Activated CD4-positive, alpha-beta T cell treated with anti-CD3 and anti-CD28 coated beads, Interleukin-2, amount 10 ng/mL, durations not matched to agents 7 days and 5 days (primary cell): ENCODE measurements at regions not wholly inside any gene's neighbourhood (a gene's known extent, or its start where the extent isn't known, plus 50 kb on each side); places are given as distances from the start of the nearest gene placed in this dataset.

Experiments
- CTCF ChIA-PET: fragments of 350-600 bp; sonication (Branson Sonifier 250); formaldehyde crosslinking; loops from one replicate; lab custom pipeline; 2021; ENCODE audit warnings: antibody characterized with exemption; lab: Charles Lee
- POLR2A ChIA-PET: fragments of 350-600 bp; sonication (Branson Sonifier 250); formaldehyde crosslinking; loops from one replicate; lab custom pipeline; 2021; ENCODE audit warnings: antibody characterized with exemption; lab: Charles Lee
- DNase-seq: peaks from one replicate; pipeline ENCODE4 v3.0.0-alpha.2; 2020
- H3K27ac Mint-ChIP-seq: one replicate; pipeline ENCODE4 v1.8.0; 2021; ENCODE audit warnings: mild to moderate bottlenecking, moderate library complexity, mixed read lengths
- H3K27me3 Mint-ChIP-seq: one replicate; pipeline ENCODE4 v1.8.0; 2021; ENCODE audit warnings: mixed read lengths
- H3K36me3 Mint-ChIP-seq: one replicate; pipeline ENCODE4 v1.8.0; 2021; ENCODE audit warnings: low read depth, mixed read lengths
- H3K4me1 Mint-ChIP-seq: one replicate; pipeline ENCODE4 v1.8.0; 2021; ENCODE audit warnings: mixed read lengths
- H3K4me3 Mint-ChIP-seq: one replicate; pipeline ENCODE4 v1.8.0; 2021; ENCODE audit warnings: mild to moderate bottlenecking, moderate library complexity, mixed read lengths
- H3K9me3 Mint-ChIP-seq: one replicate; pipeline ENCODE4 v1.8.0; 2021; ENCODE audit warnings: mixed read lengths

DNA sequence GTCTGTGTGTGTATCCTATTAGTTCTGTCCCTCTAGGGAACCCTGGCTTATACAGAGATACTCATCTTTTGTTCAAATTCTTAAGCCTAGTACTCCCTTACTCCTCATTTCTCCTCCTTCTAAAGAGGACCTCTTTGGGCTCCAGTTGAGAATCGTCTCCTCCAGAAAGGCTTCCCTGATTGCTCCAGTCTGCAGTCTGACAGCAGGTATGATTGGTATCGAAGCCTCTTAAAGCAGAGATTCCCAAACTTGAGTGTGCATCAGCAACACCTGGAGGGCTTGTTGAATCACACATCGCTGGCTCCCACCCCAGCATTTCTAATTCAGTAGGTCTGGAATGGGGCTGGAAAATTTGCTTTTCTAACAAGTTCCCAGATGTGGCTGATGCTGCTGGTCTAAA lies 60.9 kb upstream of the NMNAT3 start:
- ChIA-PET CTCF (interaction anchor here (0.7 kb wide), 1 partner anchor 240 kb away, joined by 3 read pairs; no protein-coding TSS in a partner anchor), POLR2A (no interaction called here)
- DNase-seq = no peak
- H3K27ac Mint-ChIP-seq = no peak overlapping the region
- no peaks in the 10 kb centered on the region for H3K9me3 Mint-ChIP-seq
- H3K27me3 Mint-ChIP-seq = no peaks in the 10 kb centered on the region
- no peaks in the 10 kb centered on the region for H3K4me1 Mint-ChIP-seq
- no peak overlapping the region for H3K4me3 Mint-ChIP-seq
- H3K36me3 Mint-ChIP-seq = no peaks in the 10 kb centered on the region

DNA sequence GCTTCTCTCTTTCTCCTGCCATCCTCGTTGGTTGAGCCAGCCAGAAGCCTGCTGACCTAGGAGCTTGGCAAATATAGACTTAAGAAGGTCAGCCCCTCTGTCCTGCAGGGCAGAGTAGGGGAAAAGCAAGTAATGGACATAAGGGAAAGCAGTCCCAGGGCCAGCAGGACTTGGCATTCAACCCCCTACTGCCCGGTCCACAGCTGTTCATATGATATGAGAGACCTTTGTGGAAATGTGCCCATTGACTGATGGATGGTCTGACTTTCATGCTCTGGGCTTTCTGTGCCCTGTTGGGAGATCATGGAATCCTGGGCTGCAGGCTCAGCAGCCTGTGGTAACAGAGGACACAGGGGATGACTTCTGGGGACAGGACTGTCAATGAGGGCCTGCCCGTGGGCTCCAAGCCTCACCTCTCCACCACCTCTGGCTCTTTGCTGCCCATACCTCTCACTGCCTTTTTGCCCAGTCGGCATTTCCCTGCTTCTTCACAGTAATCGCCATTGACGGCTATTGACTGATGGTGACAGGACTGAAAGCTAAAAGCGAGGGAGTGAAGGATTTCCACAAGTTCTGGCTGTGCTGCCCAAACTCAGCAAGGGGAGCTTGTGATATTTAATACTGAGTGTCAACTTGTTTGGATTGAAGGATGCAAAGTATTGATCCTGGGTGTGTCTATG lies 60.0 kb upstream of the NMNAT3 start:
- no peaks in the 10 kb centered on the region for H3K36me3 Mint-ChIP-seq
- H3K4me3 Mint-ChIP-seq = no peak overlapping the region
- DNase-seq = no peak
- H3K9me3 Mint-ChIP-seq = no peaks in the 10 kb centered on the region
- H3K27ac Mint-ChIP-seq = no peak overlapping the region
- no peaks in the 10 kb centered on the region for H3K4me1 Mint-ChIP-seq
- no peaks in the 10 kb centered on the region for H3K27me3 Mint-ChIP-seq
- ChIA-PET CTCF (no interaction called here), POLR2A (no interaction called here)

- CTCF ChIA-PET = interaction anchor here (0.7 kb wide), 1 partner anchor 211 kb away, joined by 3 read pairs; no protein-coding TSS in a partner anchor
- H3K4me1 Mint-ChIP-seq = no peaks in the 10 kb centered on the region
- POLR2A ChIA-PET = no interaction called here
Measured at GRCh38 chr3:139735191-139735590, 57.4 kb upstream of the NMNAT3 start.

GRCh38 chr3:139732729-139733128 lies 55.0 kb upstream of the NMNAT3 start:
- no peaks in the 10 kb centered on the region for H3K27me3 Mint-ChIP-seq
- H3K4me3 Mint-ChIP-seq = no peak overlapping the region
- ChIA-PET POLR2A (no interaction called here), CTCF (no interaction called here)
- H3K9me3 Mint-ChIP-seq = no peaks in the 10 kb centered on the region
- no peaks in the 10 kb centered on the region for H3K36me3 Mint-ChIP-seq
- no peaks in the 10 kb centered on the region for H3K4me1 Mint-ChIP-seq
- no peak overlapping the region for H3K27ac Mint-ChIP-seq
- DNase-seq = no peak

More at GRCh38 chr3:139735191-139735590, 57.4 kb upstream of the NMNAT3 start:
- Mint-ChIP-seq H3K4me3 (no peak overlapping the region), H3K36me3 (no peaks in the 10 kb centered on the region), H3K27ac (no peak overlapping the region), H3K9me3 (no peaks in the 10 kb centered on the region), H3K27me3 (no peaks in the 10 kb centered on the region)
- no peak for DNase-seq

GRCh38 chr3:139729300-139729699 lies 51.5 kb upstream of the NMNAT3 start:
- peaks cover 8% of the 10 kb centered on the region for H3K27me3 Mint-ChIP-seq
- H3K36me3 Mint-ChIP-seq = no peaks in the 10 kb centered on the region
- ChIA-PET CTCF (no interaction called here), POLR2A (no interaction called here)
- H3K4me1 Mint-ChIP-seq = no peaks in the 10 kb centered on the region
- no peak overlapping the region for H3K4me3 Mint-ChIP-seq
- no peak for DNase-seq
- no peaks in the 10 kb centered on the region for H3K9me3 Mint-ChIP-seq
- H3K27ac Mint-ChIP-seq = no peak overlapping the region

GRCh38 chr3:139728414-139728813 lies 50.6 kb upstream of the NMNAT3 start:
- H3K27ac Mint-ChIP-seq = no peak overlapping the region
- no peaks in the 10 kb centered on the region for H3K9me3 Mint-ChIP-seq
- CTCF ChIA-PET = no interaction called here
- DNase-seq = no peak
- no peak overlapping the region for H3K4me3 Mint-ChIP-seq
- H3K36me3 Mint-ChIP-seq = no peaks in the 10 kb centered on the region
- POLR2A ChIA-PET = no interaction called here
- H3K27me3 Mint-ChIP-seq = peaks cover 9% of the 10 kb centered on the region
- no peaks in the 10 kb centered on the region for H3K4me1 Mint-ChIP-seq
